ENCODE measurements at regions not wholly inside any gene's neighbourhood (a gene's known extent, or its start where the extent isn't known, plus 50 kb on each side); places are given as distances from the start of the nearest gene placed in this dataset.

- no peak for DNase-seq (ENCODE audit: low read depth)
These were observed 91.6 kb downstream of the ZC3H11B start for GRCh38 chr1:219521325-219521724.

- no peak for DNase-seq (ENCODE audit: low read depth)
These were observed 92.7 kb downstream of the ZC3H11B start for GRCh38 chr1:219520241-219520640.

- DNase-seq (ENCODE audit: low read depth): no peak
These were observed 94.0 kb downstream of the ZC3H11B start for GRCh38 chr1:219518907-219519248.

GRCh38 chr1:219518168-219518906 lies 94.6 kb downstream of the ZC3H11B start:
- DNase-seq (ENCODE audit: low read depth): no peak

- no peak for DNase-seq (ENCODE audit: low read depth)
These were observed 95.9 kb downstream of the ZC3H11B start for GRCh38 chr1:219517031-219517430.

- DNase-seq (ENCODE audit: low read depth): no peak
These were observed 98.2 kb downstream of the ZC3H11B start for GRCh38 chr1:219514728-219515127.

GRCh38 chr1:219507437-219507836 lies 105.5 kb downstream of the ZC3H11B start:
- no peak for DNase-seq (ENCODE audit: low read depth)

GRCh38 chr1:219506936-219507335 lies 106.0 kb downstream of the ZC3H11B start:
- no peak for DNase-seq (ENCODE audit: low read depth)

- no peak for DNase-seq (ENCODE audit: low read depth)
These were observed 106.4 kb downstream of the ZC3H11B start for GRCh38 chr1:219506473-219506899.

- no peak for DNase-seq (ENCODE audit: low read depth)
These were observed 107.0 kb downstream of the ZC3H11B start for GRCh38 chr1:219505886-219506285.

GRCh38 chr1:219503604-219504003 lies 109.3 kb downstream of the ZC3H11B start:
- no peak for DNase-seq (ENCODE audit: low read depth)

GRCh38 chr1:219500327-219500897 lies 112.5 kb downstream of the ZC3H11B start:
- DNase-seq (ENCODE audit: low read depth): no peak

- no peak for DNase-seq (ENCODE audit: low read depth)
These were observed 114.2 kb downstream of the ZC3H11B start for GRCh38 chr1:219498666-219499065.

- DNase-seq (ENCODE audit: low read depth): no peak
These were observed 117.0 kb downstream of the ZC3H11B start for GRCh38 chr1:219495737-219496408.

GRCh38 chr1:219492717-219493116 lies 120.2 kb downstream of the ZC3H11B start:
- DNase-seq (ENCODE audit: low read depth): no peak

GRCh38 chr1:219490566-219490965 lies 122.3 kb downstream of the ZC3H11B start:
- DNase-seq (ENCODE audit: low read depth): no peak

GRCh38 chr1:219489636-219490035 lies 123.3 kb downstream of the ZC3H11B start:
- no peak for DNase-seq (ENCODE audit: low read depth)

GRCh38 chr1:219488275-219488674 lies 124.6 kb downstream of the ZC3H11B start:
- no peak for DNase-seq (ENCODE audit: low read depth)

- DNase-seq (ENCODE audit: low read depth): no peak
These were observed 129.4 kb downstream of the ZC3H11B start for GRCh38 chr1:219483530-219483929.

GRCh38 chr1:219480011-219480410 lies 132.9 kb downstream of the ZC3H11B start:
- DNase-seq (ENCODE audit: low read depth): no peak

- no peak for DNase-seq (ENCODE audit: low read depth)
These were observed 134.1 kb downstream of the ZC3H11B start for GRCh38 chr1:219478811-219479210.

- DNase-seq (ENCODE audit: low read depth): no peak
These were observed 135.0 kb downstream of the ZC3H11B start for GRCh38 chr1:219477861-219478260.

- DNase-seq (ENCODE audit: low read depth): no peak
These were observed 136.2 kb downstream of the ZC3H11B start for GRCh38 chr1:219476716-219477115.

Data from activated T-helper 9 cell treated with anti-CD3 and anti-CD28 coated beads, Interleukin-2, amount 50 U/mL, for 16 hours (primary cell).